GM12872 (cell line): ENCODE measurements at regions not wholly inside any gene's neighbourhood (a gene's known extent, or its start where the extent isn't known, plus 50 kb on each side); places are given as distances from the start of the nearest gene placed in this dataset.

ENCODE experiments used
- CTCF ChIP-seq: IDR thresholded peaks from 3 replicates; pipeline ENCODE4 v1.5.1; 2011; ENCODE audit warnings: low read depth, mild to moderate bottlenecking, low read length, moderate library complexity; ENCODE audit not compliant: insufficient read depth

- TF ChIP-seq CTCF = no peak
Observed at GRCh38 chr20:39092733-39093410, 130.7 kb downstream of the DHX35 start.

- TF ChIP-seq CTCF = no peak
Observed at GRCh38 chr20:39090906-39091305, 128.8 kb downstream of the DHX35 start.

- no peak for TF ChIP-seq CTCF
Observed at GRCh38 chr20:39089797-39090196, 127.7 kb downstream of the DHX35 start.
